HG02678 (cell line): ENCODE measurements at regions not wholly inside any gene's neighbourhood (a gene's known extent, or its start where the extent isn't known, plus 50 kb on each side); places are given as distances from the start of the nearest gene placed in this dataset.
"Not testable (repeated sequence)": the region's sequence is repeated elsewhere in the genome, so short reads cannot be mapped to it uniquely, and the experiment has no call there.

Experiments
- ATAC-seq: cut with Tn5 transposase; IDR thresholded peaks from one replicate; pipeline ENCODE4 v1.9.1; 2021; ENCODE audit warnings: mild to moderate bottlenecking, moderate library complexity; ENCODE audit not compliant: unreplicated experiment

- no peak for ATAC-seq
These were observed 50.4 kb upstream of the CACUL1 start for GRCh38 chr10:118805146-118805545.

DNA sequence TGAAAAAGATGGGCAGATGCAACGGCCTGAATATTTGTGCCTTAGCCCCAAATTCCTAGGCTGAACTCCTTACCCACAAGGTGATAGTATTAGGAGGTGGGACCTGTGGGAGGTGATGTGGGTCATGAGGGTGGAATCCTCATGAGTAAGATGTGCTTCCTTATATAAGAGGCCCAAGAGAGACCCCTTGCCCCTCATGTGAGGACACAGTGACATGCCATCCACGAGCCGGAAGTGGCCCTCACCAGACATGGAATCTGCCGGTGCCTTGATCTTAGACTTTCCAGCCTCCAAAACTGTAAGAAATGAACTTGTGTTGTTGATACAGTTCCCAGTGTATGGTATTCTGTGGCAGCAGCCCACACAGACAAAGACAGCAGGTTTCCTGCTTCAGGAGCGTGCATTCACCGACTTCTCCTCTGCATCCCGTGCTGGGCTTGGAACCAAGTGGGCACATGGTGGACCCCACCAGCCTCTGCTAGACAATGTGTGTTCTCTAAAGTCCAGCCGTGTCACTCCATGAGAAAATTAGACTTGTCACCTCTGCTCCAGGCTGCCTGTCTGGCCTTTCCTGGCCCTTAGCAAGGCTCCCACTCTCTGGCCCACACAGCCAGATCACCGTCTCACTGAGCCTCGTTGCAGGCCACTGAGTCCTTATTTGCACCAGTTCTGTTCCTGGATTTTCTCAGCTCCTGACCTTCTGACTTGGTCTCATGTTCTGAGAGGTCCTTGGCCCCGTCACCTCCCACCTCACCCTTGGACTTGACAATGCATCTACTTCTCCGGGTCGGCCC lies 52.9 kb upstream of the CACUL1 start:
- ATAC-seq, result no peak

DNA sequence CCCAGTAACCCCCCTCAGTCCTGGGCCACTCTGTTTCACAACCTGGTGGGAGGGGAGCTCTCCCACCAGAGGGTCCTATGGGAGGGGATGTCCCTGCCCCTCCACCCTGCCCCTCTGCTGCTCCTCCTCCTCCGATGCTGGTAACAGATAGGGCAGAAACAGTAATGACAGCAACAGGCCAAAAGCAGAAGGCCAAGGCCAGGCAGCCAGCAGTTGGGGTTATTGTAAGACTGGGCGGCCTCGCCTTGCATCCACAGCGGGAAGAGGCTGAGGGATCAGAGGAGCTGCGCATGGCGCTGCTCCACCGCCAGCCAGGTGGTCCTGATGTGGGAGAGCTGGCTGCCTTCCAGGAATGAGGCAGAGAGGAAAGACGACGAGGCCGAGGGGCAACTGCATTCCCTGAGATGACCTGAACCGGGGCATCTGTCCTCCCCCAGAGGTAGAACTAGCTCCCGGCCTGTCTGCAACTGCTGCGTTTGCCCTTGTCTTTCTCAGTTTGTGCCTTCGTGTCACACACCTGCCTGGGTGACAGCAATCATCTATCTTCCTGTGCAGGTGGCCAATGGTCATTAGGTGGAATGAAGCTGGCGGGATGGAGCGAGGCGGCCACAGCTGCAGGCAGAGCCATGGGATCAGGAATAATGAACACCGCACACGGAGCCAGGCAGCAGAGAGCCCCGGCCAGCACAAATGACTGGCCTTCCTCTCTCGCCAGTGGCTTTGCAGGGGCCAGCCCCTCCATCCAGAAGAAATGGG lies 54.0 kb upstream of the CACUL1 start:
- no peak for ATAC-seq

- ATAC-seq, result no peak
These were observed 54.8 kb upstream of the CACUL1 start for GRCh38 chr10:118809357-118810220.

DNA sequence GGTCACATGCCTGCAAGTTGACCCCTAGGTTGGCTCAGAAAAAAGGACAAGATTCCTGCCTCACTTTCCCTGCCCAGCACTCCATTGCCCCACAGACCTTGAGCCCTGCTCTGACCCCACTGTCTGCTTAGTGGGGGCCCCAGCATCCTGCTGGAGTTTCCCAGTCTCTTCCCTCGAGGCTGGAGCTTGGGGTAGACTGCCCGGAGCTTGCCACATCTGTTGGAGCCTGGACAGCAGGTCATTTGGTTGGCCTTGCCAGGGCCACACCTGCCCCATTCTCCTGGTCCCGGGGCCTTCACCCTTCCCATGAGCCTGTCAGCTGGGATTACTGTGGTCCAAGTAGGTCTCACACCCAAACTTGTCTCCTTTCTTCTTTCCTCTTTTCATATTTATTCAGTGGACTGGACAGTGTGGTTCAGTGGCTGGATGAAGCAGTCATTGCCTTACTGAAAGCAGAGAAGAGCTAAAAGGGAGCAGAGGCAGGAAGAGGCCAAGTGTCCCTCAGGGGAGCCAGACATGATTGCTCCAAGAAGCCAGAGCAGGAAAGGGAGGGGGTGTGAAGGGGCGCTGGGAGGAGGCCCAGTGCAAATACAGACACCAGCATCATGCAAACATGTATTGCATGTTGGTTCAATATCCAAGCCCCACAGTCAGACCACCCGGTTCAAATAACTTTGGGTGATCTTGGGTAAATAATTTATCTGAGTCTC lies 56.2 kb upstream of the CACUL1 start:
- ATAC-seq, result no peak

DNA sequence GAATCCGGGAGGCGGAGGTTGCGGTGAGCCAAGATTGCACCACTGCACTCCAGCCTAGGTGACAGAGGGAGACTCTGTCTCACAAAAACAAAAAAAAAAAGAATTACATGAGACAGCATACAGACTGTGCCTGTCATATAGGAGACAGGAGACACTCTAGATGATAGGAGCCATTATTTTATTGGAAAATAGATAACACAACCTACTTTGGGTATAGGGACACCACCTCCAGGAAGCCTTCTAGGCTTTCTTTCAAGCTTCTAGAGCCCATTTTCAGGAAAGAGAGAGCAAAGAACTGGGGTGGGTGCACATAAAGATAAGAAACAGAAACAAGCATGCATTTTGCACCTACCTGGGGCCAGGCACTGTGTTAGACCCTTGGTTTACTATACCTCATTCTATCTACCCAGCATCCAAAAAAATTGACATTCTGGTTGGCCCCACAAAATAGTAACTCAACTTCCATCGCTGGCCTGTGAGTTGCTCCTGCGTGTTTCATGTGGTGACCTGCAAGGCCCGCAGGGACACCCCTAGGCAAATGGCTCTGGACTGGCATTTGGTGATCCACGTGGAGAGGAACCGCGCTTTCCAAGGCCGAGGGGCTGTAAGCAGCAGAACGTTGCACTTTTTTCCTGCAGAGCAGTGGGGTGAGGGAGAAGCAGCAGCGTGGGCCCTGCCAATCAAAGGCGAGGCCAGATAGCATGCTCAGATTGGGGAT lies 57.1 kb upstream of the CACUL1 start:
- no peak for ATAC-seq

- no peak for ATAC-seq
These were observed 57.6 kb upstream of the CACUL1 start for GRCh38 chr10:118812393-118812740.

DNA sequence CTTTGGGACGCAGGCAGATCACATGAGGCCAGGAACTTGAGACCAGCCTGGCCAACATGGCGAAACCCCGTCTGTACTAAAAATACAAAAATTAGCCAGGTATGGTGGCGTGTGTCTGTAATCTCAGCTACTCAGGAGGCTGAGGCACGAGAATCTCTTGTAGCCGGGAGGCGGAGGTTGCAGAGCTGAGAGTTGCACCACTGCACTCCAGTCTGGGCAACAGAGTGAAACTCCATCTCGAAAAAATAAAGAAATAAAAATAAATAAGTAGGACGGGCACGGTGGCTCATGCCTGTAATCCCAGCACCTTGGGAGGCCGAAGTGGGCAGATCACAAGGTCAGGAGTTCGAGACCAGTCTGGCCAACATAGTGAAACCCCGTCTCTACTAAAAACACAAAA lies 58.2 kb upstream of the CACUL1 start:
- ATAC-seq, result not testable (repeated sequence)

- no peak for ATAC-seq
These were observed 61.9 kb upstream of the CACUL1 start for GRCh38 chr10:118816471-118817168.

- no peak for ATAC-seq
These were observed 62.7 kb upstream of the CACUL1 start for GRCh38 chr10:118817328-118818068.

GRCh38 chr10:118818621-118819221 lies 64.0 kb upstream of the CACUL1 start:
- no peak for ATAC-seq

GRCh38 chr10:118820326-118821116 lies 65.8 kb upstream of the CACUL1 start:
- no peak for ATAC-seq

GRCh38 chr10:118823256-118823907 lies 68.6 kb upstream of the CACUL1 start:
- no peak for ATAC-seq

DNA sequence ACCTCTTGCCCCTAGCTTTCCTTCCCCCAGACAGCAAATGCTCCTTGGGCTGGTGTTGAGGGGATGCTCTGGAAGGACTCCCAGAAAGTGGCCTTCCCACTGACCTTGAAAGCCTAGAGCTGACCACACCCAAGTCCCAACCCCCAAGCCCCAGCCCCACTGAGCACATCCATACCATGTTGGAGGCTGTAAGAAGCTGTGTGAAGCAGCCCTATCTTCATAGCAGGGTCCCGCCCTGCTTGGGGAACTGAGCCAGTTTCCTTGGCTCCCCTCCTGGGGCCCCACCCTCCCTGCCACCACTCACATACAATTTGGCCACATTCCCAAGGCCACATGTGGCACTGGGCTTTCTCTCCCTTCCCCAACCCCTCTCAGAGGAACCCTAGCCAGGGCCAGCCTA lies 72.3 kb upstream of the CACUL1 start:
- no peak for ATAC-seq

GRCh38 chr10:118827466-118828155 lies 72.8 kb upstream of the CACUL1 start:
- ATAC-seq, result no peak

GRCh38 chr10:118832241-118832651 lies 77.5 kb upstream of the CACUL1 start:
- no peak for ATAC-seq

- not testable (repeated sequence) for ATAC-seq
These were observed 79.6 kb upstream of the CACUL1 start for GRCh38 chr10:118834370-118834769.
